ENCODE measurements at regions not wholly inside any gene's neighbourhood (a gene's known extent, or its start where the extent isn't known, plus 50 kb on each side); places are given as distances from the start of the nearest gene placed in this dataset.

DNA sequence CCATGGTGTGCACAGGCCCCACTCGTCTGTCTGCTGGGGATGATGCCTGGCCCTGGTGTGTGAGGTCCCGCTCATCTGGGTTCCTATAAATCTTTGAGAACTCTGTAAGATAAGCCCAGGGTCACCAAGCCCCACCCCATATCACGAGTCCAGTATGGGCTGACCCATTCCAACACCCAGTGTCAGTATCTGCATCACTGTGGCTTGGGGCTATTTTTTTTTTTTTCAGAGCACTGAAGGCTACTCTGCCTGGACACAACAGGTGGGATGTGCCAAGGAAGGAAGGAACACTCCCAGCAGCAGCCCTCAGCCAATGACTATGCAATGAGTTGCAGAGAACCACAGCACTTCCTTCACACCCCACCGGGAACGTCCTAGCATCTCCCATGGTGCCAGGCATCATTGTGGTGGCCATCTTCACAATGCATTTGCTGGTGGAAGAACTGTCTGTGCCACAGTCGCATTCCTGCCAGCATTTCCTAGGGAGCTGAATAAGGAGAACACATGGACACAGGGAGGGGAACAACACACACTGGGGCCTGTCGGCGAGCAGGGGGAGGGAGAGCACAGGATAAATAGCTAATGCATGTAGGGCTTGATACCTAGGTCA is 83.1 kb upstream of the TSHZ3 start:
- Histone ChIP-seq H3K9me2 (replicated peaks; ENCODE audit: insufficient read depth, low read length) (no peaks in the 10 kb centered on the region), H3K4me1 (ENCODE audit: low read length) (no peaks in the 10 kb centered on the region), H3K27me3 (replicated peaks; ENCODE audit: insufficient read depth, low read length) (no peaks in the 10 kb centered on the region; the same call in 1 of the 2 replicates), H3K27ac (ENCODE audit: low read length) (no peak overlapping the region), H3K4me2 (ENCODE audit: low read depth, low read length) (no peak overlapping the region), H3K4me3 (ENCODE audit: low read length) (no peak overlapping the region), H2AFZ (ENCODE audit: low read length) (no peak overlapping the region), H3F3A (ENCODE audit: insufficient read depth, low read length) (no peaks in the 10 kb centered on the region), H3K79me2 (ENCODE audit: low read length) (no peaks in the 10 kb centered on the region), H3K36me3 (replicated peaks; ENCODE audit: insufficient read depth, low read length) (no peaks in the 10 kb centered on the region), H3K9me3 (replicated peaks; ENCODE audit: insufficient read depth, low read length) (no peaks in the 10 kb centered on the region), H3K9ac (ENCODE audit: low read length) (no peak overlapping the region), H4K20me1 (ENCODE audit: insufficient read depth, low read length) (no peaks in the 10 kb centered on the region)
- DNase-seq, result no peak
- no peak for TF ChIP-seq EZH2 (optimal IDR thresholded peaks at IDR 0.05; ENCODE audit: low read depth, low read length)
- TF ChIP-seq, protein P1, sequence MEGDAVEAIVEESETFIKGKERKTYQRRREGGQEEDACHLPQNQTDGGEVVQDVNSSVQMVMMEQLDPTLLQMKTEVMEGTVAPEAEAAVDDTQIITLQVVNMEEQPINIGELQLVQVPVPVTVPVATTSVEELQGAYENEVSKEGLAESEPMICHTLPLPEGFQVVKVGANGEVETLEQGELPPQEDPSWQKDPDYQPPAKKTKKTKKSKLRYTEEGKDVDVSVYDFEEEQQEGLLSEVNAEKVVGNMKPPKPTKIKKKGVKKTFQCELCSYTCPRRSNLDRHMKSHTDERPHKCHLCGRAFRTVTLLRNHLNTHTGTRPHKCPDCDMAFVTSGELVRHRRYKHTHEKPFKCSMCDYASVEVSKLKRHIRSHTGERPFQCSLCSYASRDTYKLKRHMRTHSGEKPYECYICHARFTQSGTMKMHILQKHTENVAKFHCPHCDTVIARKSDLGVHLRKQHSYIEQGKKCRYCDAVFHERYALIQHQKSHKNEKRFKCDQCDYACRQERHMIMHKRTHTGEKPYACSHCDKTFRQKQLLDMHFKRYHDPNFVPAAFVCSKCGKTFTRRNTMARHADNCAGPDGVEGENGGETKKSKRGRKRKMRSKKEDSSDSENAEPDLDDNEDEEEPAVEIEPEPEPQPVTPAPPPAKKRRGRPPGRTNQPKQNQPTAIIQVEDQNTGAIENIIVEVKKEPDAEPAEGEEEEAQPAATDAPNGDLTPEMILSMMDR (IDR thresholded peaks at IDR 0.05; ENCODE audit: low read length), result no peak
- TF ChIP-seq EZH2phosphoT487 (IDR thresholded peaks at IDR 0.05; ENCODE audit: low read length), result no peak

DNA sequence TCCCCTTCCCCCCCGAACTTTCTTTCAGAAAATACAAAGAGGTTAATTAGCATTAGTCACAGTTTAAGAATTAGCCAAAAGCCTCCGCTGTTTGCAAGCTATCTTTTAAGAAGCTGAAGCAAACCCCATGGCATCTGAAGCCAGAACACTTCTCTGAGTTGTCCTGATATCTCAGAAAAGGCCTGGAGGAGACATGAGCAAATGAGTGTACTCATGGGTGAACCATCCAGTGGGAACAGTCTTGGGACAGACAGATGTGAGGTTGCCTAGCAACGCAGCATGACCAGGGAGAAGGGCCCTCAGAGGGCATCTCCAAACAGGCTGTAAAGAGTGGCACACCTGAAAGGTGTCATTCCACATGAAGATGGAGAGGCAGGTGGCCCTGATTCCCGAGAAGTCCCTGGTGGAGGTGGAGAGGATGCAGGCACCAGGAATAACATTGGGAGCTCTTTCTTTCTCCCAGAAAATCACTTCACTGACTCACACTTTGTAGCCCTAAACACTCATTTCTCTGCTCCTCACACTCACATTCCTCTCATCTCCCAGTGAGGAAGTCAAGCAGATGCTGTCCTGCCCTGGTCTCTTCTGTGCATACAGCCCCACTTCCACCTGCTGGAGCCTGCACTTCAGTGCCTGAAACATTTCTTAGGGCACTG is 87.0 kb upstream of the TSHZ3 start:
- Histone ChIP-seq H2AFZ (ENCODE audit: low read length) (no peak overlapping the region), H3K4me2 (ENCODE audit: low read depth, low read length) (no peak overlapping the region), H3K9me2 (replicated peaks; ENCODE audit: insufficient read depth, low read length) (no peaks in the 10 kb centered on the region), H3K9ac (ENCODE audit: low read length) (no peak overlapping the region), H3K36me3 (replicated peaks; ENCODE audit: insufficient read depth, low read length) (no peaks in the 10 kb centered on the region), H3F3A (ENCODE audit: insufficient read depth, low read length) (no peaks in the 10 kb centered on the region), H3K4me1 (ENCODE audit: low read length) (no peaks in the 10 kb centered on the region), H3K27me3 (replicated peaks; ENCODE audit: insufficient read depth, low read length) (no peaks in the 10 kb centered on the region), H3K27ac (ENCODE audit: low read length) (no peak overlapping the region), H3K79me2 (ENCODE audit: low read length) (no peaks in the 10 kb centered on the region), H3K9me3 (replicated peaks; ENCODE audit: insufficient read depth, low read length) (no peaks in the 10 kb centered on the region), H4K20me1 (ENCODE audit: insufficient read depth, low read length) (no peaks in the 10 kb centered on the region), H3K4me3 (ENCODE audit: low read length) (no peak overlapping the region)
- DNase-seq, result no peak
- TF ChIP-seq EZH2 (optimal IDR thresholded peaks at IDR 0.05; ENCODE audit: low read depth, low read length) (no peak), EZH2phosphoT487 (IDR thresholded peaks at IDR 0.05; ENCODE audit: low read length) (no peak)
- TF ChIP-seq, protein P1 (IDR thresholded peaks at IDR 0.05; ENCODE audit: low read length), result no peak

DNA sequence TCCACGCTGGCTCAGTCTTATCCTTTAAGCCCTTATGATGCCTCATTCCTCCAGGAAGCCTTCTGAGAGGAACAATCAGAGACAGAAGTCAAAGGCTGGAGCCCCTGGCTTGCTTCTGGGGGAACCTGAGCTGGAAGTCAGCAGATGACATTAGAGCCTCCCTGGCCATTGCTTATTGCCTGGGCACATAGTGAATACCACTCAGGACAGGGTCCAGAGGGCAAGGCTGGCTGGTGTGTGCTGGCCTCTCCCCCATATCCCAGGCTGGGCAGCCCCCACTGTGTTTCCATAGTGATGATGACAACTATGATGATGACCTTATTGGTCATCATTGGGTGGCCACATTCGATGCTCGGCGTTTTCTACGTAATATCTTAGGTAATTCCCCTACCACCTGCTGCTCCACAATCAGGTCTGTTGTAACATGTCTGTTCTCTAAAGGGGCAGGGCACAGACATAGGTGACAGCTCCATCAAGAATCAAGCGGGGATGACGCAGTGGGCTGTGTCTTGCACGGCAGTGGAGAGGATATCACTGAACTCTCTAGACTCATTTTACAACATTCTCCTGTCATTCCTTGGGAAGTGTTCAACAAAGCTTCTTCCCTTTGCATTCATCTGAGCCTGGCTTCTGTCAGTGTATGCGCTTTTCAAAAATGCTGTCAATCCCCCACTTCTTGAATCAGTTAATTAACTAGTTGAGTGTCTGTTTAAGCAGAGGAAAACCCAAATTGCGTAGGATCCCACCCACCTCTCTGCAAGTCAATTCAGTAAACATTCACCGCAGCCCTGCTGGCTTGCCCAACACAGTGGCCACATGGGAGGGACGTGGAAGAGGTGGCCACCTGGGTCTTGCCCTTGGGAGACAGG is 89.4 kb upstream of the TSHZ3 start:
- H2AFZ ChIP-seq (ENCODE audit: low read length), result no peak overlapping the region
- no peaks in the 10 kb centered on the region for H3K4me1 ChIP-seq (ENCODE audit: low read length)
- no peaks in the 10 kb centered on the region for H3K9me3 ChIP-seq (replicated peaks; ENCODE audit: insufficient read depth, low read length)
- H3K9ac ChIP-seq (ENCODE audit: low read length), result no peak overlapping the region
- no peaks in the 10 kb centered on the region for H3K36me3 ChIP-seq (replicated peaks; ENCODE audit: insufficient read depth, low read length)
- H3K4me3 ChIP-seq (ENCODE audit: low read length), result no peak overlapping the region
- no peak for DNase-seq
- H3K4me2 ChIP-seq (ENCODE audit: low read depth, low read length), result no peak overlapping the region
- H3F3A ChIP-seq (ENCODE audit: insufficient read depth, low read length), result no peaks in the 10 kb centered on the region
- H3K79me2 ChIP-seq (ENCODE audit: low read length), result no peaks in the 10 kb centered on the region
- H4K20me1 ChIP-seq (ENCODE audit: insufficient read depth, low read length), result no peaks in the 10 kb centered on the region
- no peaks in the 10 kb centered on the region for H3K9me2 ChIP-seq (replicated peaks; ENCODE audit: insufficient read depth, low read length)
- TF ChIP-seq EZH2 (optimal IDR thresholded peaks at IDR 0.05; ENCODE audit: low read depth, low read length) (no peak), EZH2phosphoT487 (IDR thresholded peaks at IDR 0.05; ENCODE audit: low read length) (no peak)
- TF ChIP-seq, protein P1 (IDR thresholded peaks at IDR 0.05; ENCODE audit: low read length), result no peak
- H3K27me3 ChIP-seq (replicated peaks; ENCODE audit: insufficient read depth, low read length), result no peaks in the 10 kb centered on the region
- H3K27ac ChIP-seq (ENCODE audit: low read length), result no peak overlapping the region

Data from MM.1S (cell line).